Dermis blood vessel endothelial cell (primary cell): ENCODE measurements at regions not wholly inside any gene's neighbourhood (a gene's known extent, or its start where the extent isn't known, plus 50 kb on each side); places are given as distances from the start of the nearest gene placed in this dataset.
"Not testable (repeated sequence)": the region's sequence is repeated elsewhere in the genome, so short reads cannot be mapped to it uniquely, and the experiment has no call there.

Source experiments
- DNase-seq: peaks from one replicate; pipeline ENCODE4 v3.0.0; 2010

- no peak for DNase-seq
These were observed 375.7 kb downstream of the IRX2 start for GRCh38 chr5:2375757-2376250.

DNA sequence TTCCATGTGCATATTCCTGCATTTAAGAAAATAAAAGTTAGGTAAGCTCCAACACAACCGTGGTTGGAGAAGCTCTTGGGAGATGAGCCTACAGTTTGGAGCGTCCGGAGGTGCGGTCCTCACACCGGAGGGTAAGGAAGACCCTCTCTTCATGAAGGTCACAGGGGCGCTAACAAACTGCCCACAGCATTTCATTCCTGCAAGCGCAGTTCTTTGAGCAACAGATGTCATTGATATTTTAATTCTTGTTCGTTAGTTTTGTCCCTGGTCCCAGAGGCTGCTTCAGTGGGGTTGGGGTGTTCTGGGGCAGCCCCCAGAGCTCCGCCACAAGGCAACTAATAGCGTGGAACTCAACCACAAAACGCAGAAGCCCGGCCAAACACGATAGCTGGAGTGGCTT lies 376.2 kb downstream of the IRX2 start:
- no peak for DNase-seq

DNA sequence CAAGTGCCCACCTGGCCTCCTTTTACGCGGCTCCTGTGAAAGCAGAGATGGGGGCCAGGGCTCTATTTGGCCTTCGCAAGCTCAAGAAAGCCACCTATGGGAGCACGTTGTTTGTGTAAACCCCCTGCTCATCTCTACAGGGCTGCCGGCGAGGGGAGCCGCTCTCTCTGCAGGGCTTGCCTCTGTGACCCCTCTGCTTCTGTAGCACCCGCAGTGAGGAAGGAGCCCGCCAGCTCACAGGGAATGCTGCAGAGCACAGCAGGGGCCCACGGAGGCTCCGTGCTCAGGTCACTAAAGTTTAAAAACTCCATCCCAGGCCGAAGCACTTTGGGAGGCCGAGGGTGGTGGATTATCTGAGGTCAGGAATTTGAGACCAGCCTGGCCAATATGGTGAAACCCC lies 376.8 kb downstream of the IRX2 start:
- no peak for DNase-seq

DNA sequence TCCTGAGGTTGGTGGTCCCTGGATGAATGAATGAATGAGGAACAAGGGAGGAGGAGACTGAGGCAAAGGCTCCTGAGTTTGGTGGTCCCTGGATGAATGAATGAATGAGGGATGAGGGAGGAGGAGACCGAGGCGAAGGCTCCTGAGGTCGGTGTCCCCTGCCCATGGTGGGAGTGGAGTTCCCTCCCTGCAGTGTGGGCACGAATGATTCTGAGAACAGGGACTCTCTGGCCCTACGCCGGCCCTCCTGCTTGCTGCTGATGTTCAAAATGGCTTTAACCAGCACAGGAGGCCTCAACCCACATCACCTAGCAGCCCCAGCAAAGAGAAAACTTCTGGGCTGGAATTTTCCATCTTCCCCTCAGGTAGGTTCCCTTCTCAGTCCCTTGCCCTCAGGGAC lies 377.8 kb downstream of the IRX2 start:
- DNase-seq: no peak

DNA sequence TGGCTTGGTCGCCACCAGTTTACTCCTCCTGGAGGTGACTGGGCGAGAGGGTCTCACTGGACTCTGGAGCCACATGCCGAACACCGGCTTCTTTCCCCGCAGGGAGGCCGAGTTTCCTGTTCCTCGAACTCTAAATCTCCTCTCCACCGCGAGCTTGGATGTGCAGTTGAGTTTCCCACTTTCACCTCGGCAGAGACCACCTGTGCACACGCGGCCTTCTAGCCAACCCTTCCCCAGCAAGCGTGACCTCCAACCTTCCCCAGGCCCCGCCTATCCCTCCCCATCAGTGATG lies 380.1 kb downstream of the IRX2 start:
- DNase-seq: no peak

- DNase-seq: no peak
These were observed 380.7 kb downstream of the IRX2 start for GRCh38 chr5:2370626-2371418.

- no peak for DNase-seq
These were observed 382.3 kb downstream of the IRX2 start for GRCh38 chr5:2369178-2369577.

DNA sequence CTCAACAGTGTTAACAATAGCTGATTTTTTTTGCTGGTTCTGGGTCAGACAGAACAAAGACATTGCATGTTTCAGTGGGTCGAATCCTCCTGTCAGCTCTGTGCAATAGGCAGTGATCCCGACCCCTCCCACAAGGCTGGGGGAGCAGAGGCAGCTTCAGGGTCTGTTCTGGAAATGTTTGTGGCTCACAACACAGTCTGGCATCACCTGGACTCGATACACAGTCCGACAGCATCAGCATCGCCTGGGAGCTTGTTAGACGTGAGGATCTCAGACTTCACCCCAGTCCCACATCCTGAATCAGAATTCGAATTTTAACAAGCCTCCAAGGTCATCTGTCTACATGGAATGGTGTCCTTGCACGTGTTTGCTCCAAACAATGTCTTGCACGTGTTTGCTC lies 384.7 kb downstream of the IRX2 start:
- DNase-seq: no peak

- DNase-seq: no peak
These were observed 394.2 kb downstream of the IRX2 start for GRCh38 chr5:2357309-2357708.

DNA sequence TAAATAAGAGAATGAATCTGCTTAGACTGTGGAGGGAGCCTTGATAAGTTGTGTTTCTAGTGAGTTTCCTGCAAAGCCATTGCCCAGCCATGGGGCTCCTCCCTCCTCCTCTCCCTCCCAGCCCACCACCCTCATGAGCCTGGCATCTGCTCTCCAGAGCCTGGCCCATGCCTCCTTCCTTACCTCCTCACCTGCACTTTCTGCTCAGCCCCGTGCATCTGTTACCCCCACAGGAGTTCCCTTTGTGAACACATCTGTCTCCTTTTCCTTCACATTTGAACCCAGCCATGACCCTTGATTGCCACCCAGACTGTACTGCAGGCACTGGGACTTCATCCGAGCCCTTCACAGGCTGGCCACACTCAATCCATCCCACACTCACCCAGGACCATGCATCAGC lies 395.6 kb downstream of the IRX2 start:
- no peak for DNase-seq

DNA sequence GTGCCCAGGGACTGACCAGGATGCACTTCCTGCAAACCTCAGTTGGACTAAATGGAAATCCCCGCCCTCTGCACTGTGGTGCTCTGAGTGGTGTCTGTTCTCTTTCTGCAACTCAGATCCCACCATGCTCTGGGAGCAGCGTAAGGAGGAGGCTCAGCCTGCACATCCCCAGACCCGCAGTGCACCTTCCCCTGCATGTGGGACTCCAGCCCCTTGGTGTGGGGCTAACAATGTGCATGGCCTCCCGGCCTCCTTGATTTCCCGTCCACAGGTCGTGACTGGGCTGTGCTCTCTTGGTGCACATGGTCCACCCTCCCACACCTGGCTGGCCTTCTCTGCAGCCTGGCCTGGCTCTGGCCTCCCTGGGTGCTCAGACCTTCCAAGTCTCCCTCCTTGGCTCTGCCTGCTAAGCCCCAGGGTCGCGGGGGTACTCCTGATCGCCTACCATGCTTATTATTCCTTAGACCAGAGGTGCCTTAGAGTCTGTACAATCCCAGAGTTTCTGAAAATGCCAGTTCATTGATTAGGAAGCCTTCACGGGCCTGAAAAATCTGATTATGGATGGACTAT lies 397.5 kb downstream of the IRX2 start:
- DNase-seq: no peak

GRCh38 chr5:2353211-2353610 lies 398.3 kb downstream of the IRX2 start:
- DNase-seq: no peak

- no peak for DNase-seq
These were observed 399.2 kb downstream of the IRX2 start for GRCh38 chr5:2352101-2352861.

DNA sequence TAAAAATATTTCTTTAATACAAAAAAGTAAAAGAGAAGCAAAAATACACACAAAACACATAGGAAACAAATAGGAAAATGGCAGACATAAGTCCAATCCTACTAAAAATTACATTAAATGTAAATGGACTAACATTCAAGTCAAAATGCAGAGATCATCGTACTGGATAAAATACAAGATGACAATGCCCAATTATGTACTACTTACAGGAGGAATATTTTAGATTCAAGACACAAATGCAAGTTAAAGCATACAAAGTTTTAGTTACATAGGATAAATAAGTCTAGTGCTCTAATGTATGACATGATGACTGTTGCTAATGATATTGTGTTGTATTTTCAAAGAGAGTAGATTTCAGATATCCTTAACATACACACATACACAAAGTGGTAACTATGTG lies 401.7 kb downstream of the IRX2 start:
- DNase-seq: not testable (repeated sequence)

GRCh38 chr5:2338686-2339085 lies 412.8 kb downstream of the IRX2 start:
- no peak for DNase-seq

DNA sequence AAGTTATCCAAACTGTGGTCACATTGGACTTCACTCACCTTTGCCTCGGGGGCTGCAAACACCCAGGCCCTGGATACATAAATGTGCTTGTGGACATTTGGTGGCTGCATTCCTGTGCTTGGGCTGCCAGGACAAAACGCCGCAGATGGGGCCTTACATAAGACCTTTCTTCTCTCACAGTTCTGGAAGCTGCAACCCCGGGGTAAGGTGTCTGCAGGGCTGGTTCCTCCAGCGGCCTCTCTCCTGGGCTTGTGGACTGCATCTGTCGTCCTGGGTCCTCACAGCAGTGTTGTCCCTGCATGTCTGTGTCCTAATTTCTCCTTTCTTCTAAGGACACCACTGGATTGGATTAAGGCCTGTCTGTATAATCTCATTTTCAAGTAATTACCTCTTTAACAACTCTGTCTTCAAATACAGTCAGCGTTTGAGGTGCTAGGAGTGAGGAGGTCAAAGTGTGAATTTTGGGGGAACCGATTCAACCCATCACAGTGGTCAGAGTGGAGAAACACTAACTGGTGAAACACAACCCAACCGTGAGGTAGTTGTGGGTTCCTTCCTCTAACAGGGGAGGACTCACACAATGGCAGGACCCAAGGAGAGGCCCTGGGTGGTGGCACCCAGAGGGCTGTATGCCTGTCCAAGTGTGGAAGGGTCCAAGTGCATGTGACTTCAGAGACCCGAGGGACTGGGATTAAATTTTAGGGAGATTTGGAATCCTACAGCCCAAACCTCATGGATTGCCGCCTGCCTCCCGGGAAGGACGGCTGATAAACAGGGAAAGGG lies 415.6 kb downstream of the IRX2 start:
- DNase-seq: no peak

DNA sequence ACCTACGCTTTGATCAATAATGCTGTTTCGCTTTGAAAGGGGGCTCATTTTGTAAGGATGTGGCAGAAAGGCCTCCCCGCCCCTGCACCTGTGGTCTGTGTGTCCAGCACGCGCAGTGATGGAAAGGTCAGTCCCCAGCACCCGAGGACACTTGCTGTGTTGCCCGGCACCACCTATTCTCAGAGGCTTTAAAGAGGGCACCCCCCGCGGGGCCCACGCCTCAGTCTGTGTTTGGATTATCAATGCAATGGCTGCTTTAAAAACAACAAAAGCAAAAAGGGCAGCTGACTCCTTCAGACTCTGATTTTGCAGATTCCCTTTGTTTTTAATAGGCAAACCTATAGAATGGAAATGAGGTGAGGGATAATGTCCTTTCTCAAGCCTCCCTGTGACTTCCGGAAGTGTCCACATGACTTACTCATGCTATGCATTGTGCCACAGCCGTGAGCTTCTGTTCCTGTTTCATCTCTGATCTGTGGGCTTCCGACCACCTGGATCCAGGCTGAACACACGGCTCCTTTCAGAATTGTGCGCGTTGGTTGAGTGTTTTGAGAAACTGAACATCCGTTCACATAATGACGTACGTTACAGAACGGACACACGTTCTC lies 416.2 kb downstream of the IRX2 start:
- DNase-seq: no peak

GRCh38 chr5:2334719-2335118 lies 416.8 kb downstream of the IRX2 start:
- no peak for DNase-seq

GRCh38 chr5:2333291-2333690 lies 418.2 kb downstream of the IRX2 start:
- DNase-seq: no peak

GRCh38 chr5:2332521-2332920 lies 419.0 kb downstream of the IRX2 start:
- DNase-seq: no peak

DNA sequence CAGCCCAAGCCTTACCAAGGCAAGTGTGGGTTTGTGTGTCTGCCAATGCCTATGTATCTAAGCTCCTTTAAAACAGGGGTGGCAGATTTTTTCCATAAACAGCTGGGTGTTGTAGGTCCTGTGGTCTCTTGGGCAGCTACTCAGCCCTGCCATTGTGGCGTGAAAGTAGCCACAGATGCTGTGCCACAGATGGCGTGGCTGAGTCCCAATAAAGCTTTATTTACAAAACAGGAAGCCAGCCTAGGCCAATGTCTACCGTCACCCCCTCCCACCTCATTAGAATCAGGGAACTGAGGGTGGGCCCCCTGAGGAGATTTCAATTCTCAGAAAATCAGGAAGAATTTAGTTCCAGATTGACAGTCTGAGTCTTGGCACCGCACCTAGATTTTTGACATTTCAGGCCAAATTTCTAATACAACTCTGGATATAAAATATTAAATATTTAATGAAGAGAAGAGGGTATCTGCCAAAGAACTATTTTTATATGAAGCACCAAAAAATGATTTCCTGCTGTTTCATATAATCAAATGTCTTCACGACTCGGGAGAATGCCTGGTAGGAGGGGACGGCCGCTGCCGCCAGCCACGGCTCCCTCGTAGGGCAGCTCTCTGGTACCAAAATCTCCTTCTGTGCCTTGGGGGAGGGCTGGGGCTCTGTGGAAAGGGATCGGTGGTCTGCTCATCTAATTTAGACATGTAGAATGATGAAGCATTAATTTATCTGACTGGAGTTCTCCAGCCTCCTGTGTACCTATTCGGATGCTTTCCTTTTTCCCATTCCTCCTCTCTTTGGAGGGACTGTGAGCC lies 420.9 kb downstream of the IRX2 start:
- DNase-seq: no peak

GRCh38 chr5:2329741-2330140 lies 421.7 kb downstream of the IRX2 start:
- no peak for DNase-seq
